Neural cell (in vitro differentiated cells): ENCODE measurements at regions not wholly inside any gene's neighbourhood (a gene's known extent, or its start where the extent isn't known, plus 50 kb on each side); places are given as distances from the start of the nearest gene placed in this dataset.

Experiments used
- EP300 ChIP-seq: fragments of 450-650 bp; conservative IDR thresholded peaks from 2 replicates; pipeline ENCODE4 v1.6.1; 2014; ENCODE audit warnings: antibody characterized with exemption, mild to moderate bottlenecking, moderate library complexity; ENCODE audit not compliant: poor library complexity, severe bottlenecking
- POLR2AphosphoS5 ChIP-seq: IDR thresholded peaks from 2 replicates; pipeline ENCODE4 v1.6.1; 2012
- RAD21 ChIP-seq: fragments of 450-650 bp; conservative IDR thresholded peaks from 2 replicates; pipeline ENCODE4 v1.6.1; 2014; ENCODE audit warnings: antibody characterized with exemption, mild to moderate bottlenecking, moderate library complexity
- SMC3 ChIP-seq: fragments of 450-650 bp; conservative IDR thresholded peaks from 2 replicates; pipeline ENCODE4 v1.6.1; 2014; ENCODE audit warnings: antibody characterized with exemption, mild to moderate bottlenecking, moderate library complexity; ENCODE audit not compliant: poor library complexity
- TAF1 ChIP-seq: IDR thresholded peaks from 2 replicates; pipeline ENCODE4 v1.6.1; 2012; ENCODE audit warnings: low read depth
- TF ChIP-seq, protein P1 (sequence below): fragments of 450-650 bp; IDR thresholded peaks from 2 replicates; pipeline ENCODE4 v1.5.1; 2014; ENCODE audit warnings: antibody characterized with exemption, mild to moderate bottlenecking, moderate library complexity; ENCODE audit not compliant: poor library complexity, severe bottlenecking

- TF ChIP-seq, protein P1, sequence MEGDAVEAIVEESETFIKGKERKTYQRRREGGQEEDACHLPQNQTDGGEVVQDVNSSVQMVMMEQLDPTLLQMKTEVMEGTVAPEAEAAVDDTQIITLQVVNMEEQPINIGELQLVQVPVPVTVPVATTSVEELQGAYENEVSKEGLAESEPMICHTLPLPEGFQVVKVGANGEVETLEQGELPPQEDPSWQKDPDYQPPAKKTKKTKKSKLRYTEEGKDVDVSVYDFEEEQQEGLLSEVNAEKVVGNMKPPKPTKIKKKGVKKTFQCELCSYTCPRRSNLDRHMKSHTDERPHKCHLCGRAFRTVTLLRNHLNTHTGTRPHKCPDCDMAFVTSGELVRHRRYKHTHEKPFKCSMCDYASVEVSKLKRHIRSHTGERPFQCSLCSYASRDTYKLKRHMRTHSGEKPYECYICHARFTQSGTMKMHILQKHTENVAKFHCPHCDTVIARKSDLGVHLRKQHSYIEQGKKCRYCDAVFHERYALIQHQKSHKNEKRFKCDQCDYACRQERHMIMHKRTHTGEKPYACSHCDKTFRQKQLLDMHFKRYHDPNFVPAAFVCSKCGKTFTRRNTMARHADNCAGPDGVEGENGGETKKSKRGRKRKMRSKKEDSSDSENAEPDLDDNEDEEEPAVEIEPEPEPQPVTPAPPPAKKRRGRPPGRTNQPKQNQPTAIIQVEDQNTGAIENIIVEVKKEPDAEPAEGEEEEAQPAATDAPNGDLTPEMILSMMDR: no peak
- TF ChIP-seq EP300 (no peak), RAD21 (no peak), POLR2AphosphoS5 (no peak), TAF1 (no peak), SMC3 (no peak)
Observed at GRCh38 chr12:78328524-78328923, 497.8 kb downstream of the NAV3 start.
